Forelimb muscle (tissue), 1 donor: ENCODE measurements at regions not wholly inside any gene's neighbourhood (a gene's known extent, or its start where the extent isn't known, plus 50 kb on each side); places are given as distances from the start of the nearest gene placed in this dataset.

Experiments
- DNase-seq: peaks from one replicate; pipeline ENCODE4 v3.0.0-alpha.2; 2013; ENCODE audit warnings: low read depth

- no peak for DNase-seq
Measured at GRCh38 chr13:73633817-73634460, 500.3 kb downstream of the KLF12 start.

GRCh38 chr13:73631411-73631810 lies 502.8 kb downstream of the KLF12 start:
- DNase-seq = no peak

- DNase-seq = no peak
Measured at GRCh38 chr13:73625562-73626339, 508.5 kb downstream of the KLF12 start.

GRCh38 chr13:73623281-73623680 lies 510.9 kb downstream of the KLF12 start:
- DNase-seq = no peak

- DNase-seq = no peak
Measured at GRCh38 chr13:73622381-73622780, 511.8 kb downstream of the KLF12 start.

- DNase-seq = no peak
Measured at GRCh38 chr13:73618275-73618865, 515.8 kb downstream of the KLF12 start.

GRCh38 chr13:73616861-73617260 lies 517.3 kb downstream of the KLF12 start:
- no peak for DNase-seq

GRCh38 chr13:73610799-73611592 lies 523.2 kb downstream of the KLF12 start:
- no peak for DNase-seq

- DNase-seq = no peak
Measured at GRCh38 chr13:73608711-73609485, 525.3 kb downstream of the KLF12 start.

- DNase-seq = no peak
Measured at GRCh38 chr13:73608157-73608516, 526.1 kb downstream of the KLF12 start.

GRCh38 chr13:73607489-73608156 lies 526.6 kb downstream of the KLF12 start:
- no peak for DNase-seq

- DNase-seq = no peak
Measured at GRCh38 chr13:73603646-73604045, 530.6 kb downstream of the KLF12 start.

- no peak for DNase-seq
Measured at GRCh38 chr13:73602295-73602694, 531.9 kb downstream of the KLF12 start.

GRCh38 chr13:73601708-73602107 lies 532.5 kb downstream of the KLF12 start:
- DNase-seq = no peak

GRCh38 chr13:73599232-73600128 lies 534.7 kb downstream of the KLF12 start:
- no peak for DNase-seq

GRCh38 chr13:73598020-73598712 lies 536.0 kb downstream of the KLF12 start:
- no peak for DNase-seq

GRCh38 chr13:73596382-73596781 lies 537.6 kb downstream of the KLF5 start:
- DNase-seq = no peak

- DNase-seq = no peak
Measured at GRCh38 chr13:73593199-73593765, 534.5 kb downstream of the KLF5 start.

- no peak for DNase-seq
Measured at GRCh38 chr13:73591861-73592260, 533.1 kb downstream of the KLF5 start.
